ENCODE measurements at regions not wholly inside any gene's neighbourhood (a gene's known extent, or its start where the extent isn't known, plus 50 kb on each side); places are given as distances from the start of the nearest gene placed in this dataset.

GRCh38 chr3:59277201-59277600, 227.4 kb upstream of the CFAP20DC start:
- Histone ChIP-seq H3K4me3 (replicated peaks; ENCODE audit: insufficient read depth, low read length) (no peak overlapping the region), H3K27ac (replicated peaks) (no peak overlapping the region), H3K27me3 (ENCODE audit: insufficient read depth, poor library complexity, severe bottlenecking) (no peaks in the 10 kb centered on the region)
- TF ChIP-seq, protein P1, sequence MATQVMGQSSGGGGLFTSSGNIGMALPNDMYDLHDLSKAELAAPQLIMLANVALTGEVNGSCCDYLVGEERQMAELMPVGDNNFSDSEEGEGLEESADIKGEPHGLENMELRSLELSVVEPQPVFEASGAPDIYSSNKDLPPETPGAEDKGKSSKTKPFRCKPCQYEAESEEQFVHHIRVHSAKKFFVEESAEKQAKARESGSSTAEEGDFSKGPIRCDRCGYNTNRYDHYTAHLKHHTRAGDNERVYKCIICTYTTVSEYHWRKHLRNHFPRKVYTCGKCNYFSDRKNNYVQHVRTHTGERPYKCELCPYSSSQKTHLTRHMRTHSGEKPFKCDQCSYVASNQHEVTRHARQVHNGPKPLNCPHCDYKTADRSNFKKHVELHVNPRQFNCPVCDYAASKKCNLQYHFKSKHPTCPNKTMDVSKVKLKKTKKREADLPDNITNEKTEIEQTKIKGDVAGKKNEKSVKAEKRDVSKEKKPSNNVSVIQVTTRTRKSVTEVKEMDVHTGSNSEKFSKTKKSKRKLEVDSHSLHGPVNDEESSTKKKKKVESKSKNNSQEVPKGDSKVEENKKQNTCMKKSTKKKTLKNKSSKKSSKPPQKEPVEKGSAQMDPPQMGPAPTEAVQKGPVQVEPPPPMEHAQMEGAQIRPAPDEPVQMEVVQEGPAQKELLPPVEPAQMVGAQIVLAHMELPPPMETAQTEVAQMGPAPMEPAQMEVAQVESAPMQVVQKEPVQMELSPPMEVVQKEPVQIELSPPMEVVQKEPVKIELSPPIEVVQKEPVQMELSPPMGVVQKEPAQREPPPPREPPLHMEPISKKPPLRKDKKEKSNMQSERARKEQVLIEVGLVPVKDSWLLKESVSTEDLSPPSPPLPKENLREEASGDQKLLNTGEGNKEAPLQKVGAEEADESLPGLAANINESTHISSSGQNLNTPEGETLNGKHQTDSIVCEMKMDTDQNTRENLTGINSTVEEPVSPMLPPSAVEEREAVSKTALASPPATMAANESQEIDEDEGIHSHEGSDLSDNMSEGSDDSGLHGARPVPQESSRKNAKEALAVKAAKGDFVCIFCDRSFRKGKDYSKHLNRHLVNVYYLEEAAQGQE (IDR thresholded peaks at IDR 0.05; ENCODE audit: insufficient replicate concordance, low read depth), result no peak
- TF ChIP-seq SPI1 (IDR thresholded peaks at IDR 0.05; ENCODE audit: borderline replicate concordance, low read depth), result no peak
- no peak for TF ChIP-seq CTCF (IDR thresholded peaks at IDR 0.05; ENCODE audit: insufficient read depth, low read length)
- TF ChIP-seq POLR2AphosphoS5 (IDR thresholded peaks at IDR 0.05; ENCODE audit: low read depth), result no peak
- TF ChIP-seq GABPA (IDR thresholded peaks at IDR 0.05; ENCODE audit: low read depth), result no peak
- no peak for DNase-seq (ENCODE audit: low read depth in 1 of 2, low spot score in 1 of 2)

- Histone ChIP-seq H3K4me3 (replicated peaks; ENCODE audit: insufficient read depth, low read length) (no peak overlapping the region), H3K27me3 (ENCODE audit: insufficient read depth, poor library complexity, severe bottlenecking) (no peaks in the 10 kb centered on the region), H3K27ac (replicated peaks) (no peak overlapping the region)
- no peak for DNase-seq (ENCODE audit: low read depth in 1 of 2, low spot score in 1 of 2)
- TF ChIP-seq POLR2AphosphoS5 (IDR thresholded peaks at IDR 0.05; ENCODE audit: low read depth) (no peak), GABPA (IDR thresholded peaks at IDR 0.05; ENCODE audit: low read depth) (no peak), CTCF (IDR thresholded peaks at IDR 0.05; ENCODE audit: insufficient read depth, low read length) (no peak), SPI1 (IDR thresholded peaks at IDR 0.05; ENCODE audit: borderline replicate concordance, low read depth) (no peak)
- TF ChIP-seq, protein P1 (IDR thresholded peaks at IDR 0.05; ENCODE audit: insufficient replicate concordance, low read depth), result no peak
These were observed 224.2 kb upstream of the CFAP20DC start for GRCh38 chr3:59273976-59274375.

- H3K4me3 ChIP-seq (replicated peaks; ENCODE audit: insufficient read depth, low read length), result no peak overlapping the region
- no peak for DNase-seq (ENCODE audit: low read depth in 1 of 2, low spot score in 1 of 2)
- TF ChIP-seq SPI1 (IDR thresholded peaks at IDR 0.05; ENCODE audit: borderline replicate concordance, low read depth), result no peak
- no peak for TF ChIP-seq CTCF (IDR thresholded peaks at IDR 0.05; ENCODE audit: insufficient read depth, low read length)
- TF ChIP-seq, protein P1 (IDR thresholded peaks at IDR 0.05; ENCODE audit: insufficient replicate concordance, low read depth), result no peak
- TF ChIP-seq POLR2AphosphoS5 (IDR thresholded peaks at IDR 0.05; ENCODE audit: low read depth), result no peak
- TF ChIP-seq GABPA (IDR thresholded peaks at IDR 0.05; ENCODE audit: low read depth), result no peak
- no peaks in the 10 kb centered on the region for H3K27me3 ChIP-seq (ENCODE audit: insufficient read depth, poor library complexity, severe bottlenecking)
- no peak overlapping the region for H3K27ac ChIP-seq (replicated peaks)
These were observed 222.1 kb upstream of the CFAP20DC start for GRCh38 chr3:59271971-59272370.

All from HL-60 (cell line).